ENCODE measurements at regions not wholly inside any gene's neighbourhood (a gene's known extent, or its start where the extent isn't known, plus 50 kb on each side); places are given as distances from the start of the nearest gene placed in this dataset.

- Mint-ChIP-seq H3K4me3 (no peak overlapping the region), H3K4me1 (no peaks in the 10 kb centered on the region), H3K9me3 (peaks cover 3% of the 10 kb centered on the region), H3K27me3 (no peaks in the 10 kb centered on the region), H3K27ac (no peak overlapping the region), H3K36me3 (ENCODE audit: low read depth) (no peaks in the 10 kb centered on the region)
- ChIA-PET POLR2A (no interaction called here), CTCF (no interaction called here)
- ATAC-seq (ENCODE audit: low read depth): no peak
- TF ChIP-seq CTCF (IDR thresholded peaks at IDR 0.05): no peak
- intact Hi-C loops (cut with micrococcal nuclease): no loop called here
- DNase-seq: no peak
These were observed 370.2 kb upstream of the CNTN4 start for GRCh38 chr3:1728510-1728909.

- intact Hi-C loops (cut with micrococcal nuclease): no loop called here
- H3K27me3 Mint-ChIP-seq: no peaks in the 10 kb centered on the region
- DNase-seq (no peak), ATAC-seq (ENCODE audit: low read depth) (no peak)
- ChIA-PET CTCF (no interaction called here), POLR2A (no interaction called here)
- no peak overlapping the region for H3K27ac Mint-ChIP-seq
- no peaks in the 10 kb centered on the region for H3K36me3 Mint-ChIP-seq (ENCODE audit: low read depth)
- no peak overlapping the region for H3K4me3 Mint-ChIP-seq
- no peak for TF ChIP-seq CTCF (IDR thresholded peaks at IDR 0.05)
- no peaks in the 10 kb centered on the region for H3K4me1 Mint-ChIP-seq
- peaks cover 3% of the 10 kb centered on the region for H3K9me3 Mint-ChIP-seq
These were observed 364.1 kb upstream of the CNTN4 start for GRCh38 chr3:1734494-1735122.

- intact Hi-C loops (cut with micrococcal nuclease): no loop called here
- no peaks in the 10 kb centered on the region for H3K36me3 Mint-ChIP-seq (ENCODE audit: low read depth)
- ChIA-PET POLR2A (no interaction called here), CTCF (no interaction called here)
- H3K4me3 Mint-ChIP-seq: no peak overlapping the region
- ATAC-seq (ENCODE audit: low read depth) (no peak), DNase-seq (no peak)
- peaks cover 5% of the 10 kb centered on the region for H3K9me3 Mint-ChIP-seq
- no peaks in the 10 kb centered on the region for H3K4me1 Mint-ChIP-seq
- no peaks in the 10 kb centered on the region for H3K27me3 Mint-ChIP-seq
- H3K27ac Mint-ChIP-seq: no peak overlapping the region
- TF ChIP-seq CTCF (IDR thresholded peaks at IDR 0.05): no peak
These were observed 346.5 kb upstream of the CNTN4 start for GRCh38 chr3:1752205-1752604.

- CTCF ChIA-PET: no interaction called here
- H3K4me1 Mint-ChIP-seq: no peaks in the 10 kb centered on the region
- H3K27me3 Mint-ChIP-seq: no peaks in the 10 kb centered on the region
- no peak for DNase-seq
- intact Hi-C loops (cut with micrococcal nuclease): no loop called here
- H3K27ac Mint-ChIP-seq: no peak overlapping the region
- no peak for TF ChIP-seq CTCF (IDR thresholded peaks at IDR 0.05)
- ATAC-seq (ENCODE audit: low read depth): no peak
- H3K4me3 Mint-ChIP-seq: no peak overlapping the region
- peaks cover 2% of the 10 kb centered on the region for H3K9me3 Mint-ChIP-seq
- H3K36me3 Mint-ChIP-seq (ENCODE audit: low read depth): no peaks in the 10 kb centered on the region
- POLR2A ChIA-PET: no interaction called here
These were observed 332.3 kb upstream of the CNTN4 start for GRCh38 chr3:1766384-1766783.

- CTCF ChIA-PET: no interaction called here
- Mint-ChIP-seq H3K27me3 (no peaks in the 10 kb centered on the region), H3K9me3 (peaks cover 2% of the 10 kb centered on the region), H3K27ac (no peak overlapping the region), H3K4me1 (no peaks in the 10 kb centered on the region), H3K4me3 (no peak overlapping the region), H3K36me3 (ENCODE audit: low read depth) (no peaks in the 10 kb centered on the region)
- POLR2A ChIA-PET: no interaction called here
- ATAC-seq (ENCODE audit: low read depth) (no peak), DNase-seq (no peak)
- intact Hi-C loops (cut with micrococcal nuclease): no loop called here
- no peak for TF ChIP-seq CTCF (IDR thresholded peaks at IDR 0.05)
These were observed 325.0 kb upstream of the CNTN4 start for GRCh38 chr3:1773679-1774078.
